ENCODE measurements at regions not wholly inside any gene's neighbourhood (a gene's known extent, or its start where the extent isn't known, plus 50 kb on each side); places are given as distances from the start of the nearest gene placed in this dataset.

GRCh38 chr7:45390731-45391130 is 183.4 kb upstream of the ADCY1 start:
- in situ Hi-C loops (cut with MboI; ENCODE audit: low sequenced_read_pairs, unreplicated experiment), result no loop called here
- no peak for DNase-seq (ENCODE audit: low spot score)
- no peak for TF ChIP-seq CTCF (IDR thresholded peaks at IDR 0.05; ENCODE audit: borderline replicate concordance, control extremely low read depth, extremely low read depth, insufficient read depth, missing control alignments)

GRCh38 chr7:45391618-45392451 is 182.3 kb upstream of the ADCY1 start:
- TF ChIP-seq CTCF (IDR thresholded peaks at IDR 0.05; ENCODE audit: borderline replicate concordance, control extremely low read depth, extremely low read depth, insufficient read depth, missing control alignments), result no peak
- peak; percentile 11 for DNase-seq (ENCODE audit: low spot score)
- in situ Hi-C loops (cut with MboI; ENCODE audit: low sequenced_read_pairs, unreplicated experiment), result no loop called here

- DNase-seq (ENCODE audit: low spot score), result no peak
- in situ Hi-C loops (cut with MboI; ENCODE audit: low sequenced_read_pairs, unreplicated experiment), result no loop called here
- TF ChIP-seq CTCF (IDR thresholded peaks at IDR 0.05; ENCODE audit: borderline replicate concordance, control extremely low read depth, extremely low read depth, insufficient read depth, missing control alignments), result no peak
Observed at GRCh38 chr7:45394117-45394708, 180.0 kb upstream of the ADCY1 start.

GRCh38 chr7:45399069-45399468 is 175.1 kb upstream of the ADCY1 start:
- peak; percentile 16 for DNase-seq (ENCODE audit: low spot score)
- TF ChIP-seq CTCF (IDR thresholded peaks at IDR 0.05; ENCODE audit: borderline replicate concordance, control extremely low read depth, extremely low read depth, insufficient read depth, missing control alignments), result no peak
- in situ Hi-C loops (cut with MboI; ENCODE audit: low sequenced_read_pairs, unreplicated experiment), result no loop called here

GRCh38 chr7:45400680-45401079 is 173.5 kb upstream of the ADCY1 start:
- no peak for DNase-seq (ENCODE audit: low spot score)
- no peak for TF ChIP-seq CTCF (IDR thresholded peaks at IDR 0.05; ENCODE audit: borderline replicate concordance, control extremely low read depth, extremely low read depth, insufficient read depth, missing control alignments)
- in situ Hi-C loops (cut with MboI; ENCODE audit: low sequenced_read_pairs, unreplicated experiment), result no loop called here

GRCh38 chr7:45401155-45401554 is 173.0 kb upstream of the ADCY1 start:
- DNase-seq (ENCODE audit: low spot score), result no peak
- no peak for TF ChIP-seq CTCF (IDR thresholded peaks at IDR 0.05; ENCODE audit: borderline replicate concordance, control extremely low read depth, extremely low read depth, insufficient read depth, missing control alignments)
- in situ Hi-C loops (cut with MboI; ENCODE audit: low sequenced_read_pairs, unreplicated experiment), result no loop called here

Data from GM13976 (cell line).